Cerebellar nuclear complex (tissue), 1 donor: ENCODE measurements at regions not wholly inside any gene's neighbourhood (a gene's known extent, or its start where the extent isn't known, plus 50 kb on each side); places are given as distances from the start of the nearest gene placed in this dataset.

Experiments used
- DNase-seq, 2 experiments: peaks; one replicate each; lab custom pipeline; 2025; lab: John Stamatoyannopoulos, UW

- DNase-seq, result no peak
Observed at GRCh38 chr4:152160225-152160800, 375.6 kb downstream of the FBXW7 start.

GRCh38 chr4:152159773-152160172, 376.1 kb downstream of the FBXW7 start:
- DNase-seq, result no peak

DNA sequence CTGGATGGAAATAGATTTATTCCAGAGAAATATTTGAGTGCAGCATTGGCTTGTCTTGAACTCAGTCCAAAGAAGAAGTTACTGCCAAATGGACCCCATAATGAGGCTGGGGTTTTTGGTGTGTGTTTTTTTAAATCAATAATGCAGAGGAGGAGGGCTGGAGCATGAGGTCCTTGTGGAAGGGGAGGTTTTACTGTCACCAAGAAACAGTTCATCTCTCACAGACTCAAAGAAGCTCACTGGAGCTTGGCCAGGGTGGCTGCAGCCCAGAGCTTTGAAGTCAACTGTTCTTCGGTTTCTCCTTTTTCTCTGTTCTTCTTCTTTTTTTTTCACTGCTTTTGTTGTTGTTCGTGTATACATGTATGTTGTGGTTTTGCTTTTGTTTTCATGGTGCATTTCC, 377.7 kb downstream of the FBXW7 start:
- DNase-seq, result no peak

DNA sequence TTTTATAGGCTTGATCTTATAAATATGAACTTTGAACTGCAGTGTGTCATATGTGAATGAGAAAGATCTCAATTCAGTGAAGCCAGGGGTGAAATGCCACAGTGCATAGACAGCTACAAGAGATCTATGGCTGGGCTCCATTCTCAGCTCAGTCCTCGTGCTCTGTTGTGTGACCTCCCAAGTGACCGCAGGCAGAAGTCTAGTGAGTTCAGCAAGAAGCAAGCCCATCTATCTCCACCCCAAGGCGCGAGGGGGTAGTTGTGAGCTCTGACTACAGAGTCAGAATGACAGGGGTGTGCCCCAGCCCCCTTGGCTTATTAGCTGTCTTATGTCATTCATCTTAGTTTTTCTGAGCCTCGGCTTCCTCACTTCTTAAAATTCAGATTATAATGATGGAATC, 378.3 kb downstream of the FBXW7 start:
- no peak for DNase-seq

- DNase-seq, result no peak
Observed at GRCh38 chr4:152156442-152156841, 379.4 kb downstream of the FBXW7 start.

DNA sequence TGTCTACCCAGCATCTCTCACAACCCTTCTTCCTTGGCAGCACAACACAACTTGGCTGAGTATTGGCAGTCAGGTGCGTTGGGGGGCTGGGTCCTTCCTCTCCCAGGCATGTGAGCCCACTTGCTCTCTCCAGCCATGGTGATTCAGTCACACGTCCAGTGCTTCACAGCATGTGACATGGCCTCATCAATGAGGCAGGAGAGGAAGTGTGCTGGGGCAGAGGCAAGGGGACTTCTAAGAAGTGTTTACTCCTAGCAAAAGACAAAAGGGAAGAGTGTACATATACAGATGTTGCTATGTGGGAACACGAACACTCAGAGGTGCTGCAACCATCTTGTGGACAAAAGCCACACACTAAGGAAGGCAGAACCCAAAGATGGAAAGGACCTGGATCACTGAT, 380.8 kb downstream of the FBXW7 start:
- DNase-seq, result no peak

GRCh38 chr4:152154433-152154832, 381.5 kb downstream of the FBXW7 start:
- no peak for DNase-seq

DNA sequence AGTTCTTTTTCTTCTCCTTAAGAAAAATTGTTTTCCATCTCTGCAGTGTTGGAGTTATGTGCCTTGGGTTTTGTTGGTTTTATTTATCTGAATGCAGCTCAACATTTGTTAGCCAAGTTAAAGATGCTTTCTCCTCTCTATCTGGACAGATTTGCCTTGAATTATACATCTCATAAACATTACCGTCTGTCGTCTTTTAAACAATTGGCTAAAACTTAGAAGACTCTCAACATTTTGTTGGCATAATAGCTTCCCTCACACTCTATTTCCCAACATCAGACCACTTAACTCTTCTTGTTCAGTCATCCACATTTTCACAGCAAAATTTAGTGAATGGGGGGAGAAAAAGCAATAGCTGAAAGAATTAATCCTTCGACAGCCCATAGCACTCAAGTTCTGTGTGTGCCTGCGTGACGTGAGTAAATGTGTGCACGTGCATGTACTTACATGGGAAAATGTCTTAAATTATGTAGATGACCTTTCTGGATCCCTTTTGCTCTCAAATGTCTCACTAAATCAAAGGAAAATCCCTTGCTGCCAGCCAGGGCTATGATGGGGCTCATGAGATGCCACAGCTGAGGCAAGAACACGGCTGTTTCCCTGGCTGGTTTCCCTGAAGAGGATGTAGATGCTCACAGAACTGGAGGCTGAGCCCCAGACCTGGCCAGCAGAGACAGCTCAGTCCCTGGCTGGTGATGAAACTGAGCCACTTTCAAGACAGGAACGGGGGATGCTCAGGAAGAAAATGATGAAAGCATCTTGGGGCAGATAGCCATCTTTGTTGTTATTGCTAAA, 382.2 kb downstream of the FBXW7 start:
- DNase-seq, result no peak

GRCh38 chr4:152150214-152150613, 385.7 kb downstream of the FBXW7 start:
- no peak for DNase-seq

GRCh38 chr4:152149745-152150144, 386.1 kb downstream of the FBXW7 start:
- DNase-seq, result no peak

DNA sequence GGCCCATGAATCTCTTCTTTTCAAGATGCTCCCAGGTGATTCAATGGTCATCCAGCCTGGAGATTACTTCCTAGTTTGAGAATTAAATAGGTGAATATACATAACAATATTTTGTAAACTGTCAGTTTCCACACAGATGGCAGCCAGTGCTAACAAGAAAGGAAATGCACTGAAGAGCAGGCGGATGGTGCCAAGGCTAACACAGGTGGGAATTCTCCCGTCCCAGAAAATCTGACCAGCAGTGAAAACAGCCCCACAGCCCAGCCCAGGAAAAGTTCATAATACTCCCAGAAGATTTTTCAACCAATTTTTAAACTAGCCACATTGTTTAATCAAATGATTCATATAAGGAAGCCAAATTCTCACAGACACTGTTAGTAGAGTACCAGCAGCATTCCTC, 387.2 kb upstream of the GATB start:
- DNase-seq, result no peak

- DNase-seq, result no peak
Observed at GRCh38 chr4:152146244-152146643, 385.4 kb upstream of the GATB start.

GRCh38 chr4:152143806-152144205, 383.0 kb upstream of the GATB start:
- no peak for DNase-seq

GRCh38 chr4:152138451-152138850, 377.6 kb upstream of the GATB start:
- DNase-seq, result no peak

- DNase-seq, result no peak
Observed at GRCh38 chr4:152132776-152133175, 372.0 kb upstream of the GATB start.

DNA sequence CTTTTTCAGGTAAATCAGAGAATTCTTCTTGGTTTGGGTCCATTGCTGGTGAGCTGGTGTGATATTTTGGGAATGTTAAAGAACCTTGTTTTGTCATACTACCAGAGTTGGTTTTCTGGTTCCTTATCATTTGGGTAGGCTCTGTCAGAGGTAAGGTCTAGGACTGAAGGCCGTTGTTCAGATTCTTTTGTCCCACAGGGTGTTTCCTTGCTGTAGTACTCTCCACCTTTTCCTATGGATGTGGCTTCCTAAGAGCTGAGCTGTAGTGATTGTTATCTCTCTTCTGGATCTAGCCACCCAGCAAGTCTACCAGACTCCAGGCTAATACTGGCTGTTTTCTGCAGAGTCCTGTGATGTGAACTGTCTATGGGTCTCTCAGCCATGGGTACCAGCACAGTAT, 367.5 kb upstream of the GATB start:
- DNase-seq, result no peak

DNA sequence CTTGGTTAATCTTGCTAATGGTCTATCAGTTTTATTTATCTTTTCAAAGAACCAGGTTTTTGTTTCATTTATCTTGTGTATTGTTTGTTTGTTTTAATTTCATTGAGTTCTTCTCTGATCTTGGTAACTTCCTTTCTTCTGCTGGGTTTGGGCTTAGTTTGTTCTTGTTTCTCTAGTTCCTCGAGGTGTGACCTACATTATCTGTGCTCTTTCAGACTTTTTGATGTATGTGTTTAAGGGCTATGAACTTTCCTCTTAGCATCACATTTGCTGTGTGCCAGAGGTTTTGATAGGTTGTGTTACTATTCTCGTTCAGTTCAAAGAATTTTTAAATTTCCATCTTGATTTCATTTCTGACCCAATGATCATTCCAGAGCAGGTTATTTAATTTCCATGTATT, 365.4 kb upstream of the GATB start:
- no peak for DNase-seq

GRCh38 chr4:152118819-152119553, 358.2 kb upstream of the GATB start:
- DNase-seq, result no peak

DNA sequence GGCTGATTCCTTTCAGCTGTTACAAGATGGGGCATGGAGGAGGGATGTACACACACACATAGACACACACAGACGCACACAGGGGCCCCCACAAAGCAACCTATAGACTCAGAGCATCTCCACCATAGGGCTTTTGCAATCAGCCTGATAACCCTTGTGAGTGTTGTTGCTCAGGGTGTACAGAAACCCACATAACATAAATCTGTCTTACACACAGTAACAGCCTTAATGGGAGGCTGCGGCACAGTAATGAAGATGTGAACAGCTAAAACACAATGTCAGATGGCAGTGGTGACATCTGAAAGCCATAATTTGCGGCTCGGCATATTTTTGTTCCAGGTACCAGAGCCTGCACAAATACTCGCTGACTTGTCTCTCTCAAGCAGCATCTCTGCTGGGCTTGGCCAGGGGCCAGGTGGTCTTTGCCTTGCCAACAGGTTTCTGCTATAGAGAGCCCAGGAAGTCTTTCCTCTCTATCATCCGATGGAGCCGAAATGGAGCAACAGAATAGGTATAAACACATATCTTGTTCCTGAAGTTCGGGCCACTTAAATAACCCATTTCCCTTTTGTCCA, 357.2 kb upstream of the GATB start:
- no peak for DNase-seq

GRCh38 chr4:152117520-152117919, 356.7 kb upstream of the GATB start:
- peak; percentile 28 to 48 for DNase-seq

DNA sequence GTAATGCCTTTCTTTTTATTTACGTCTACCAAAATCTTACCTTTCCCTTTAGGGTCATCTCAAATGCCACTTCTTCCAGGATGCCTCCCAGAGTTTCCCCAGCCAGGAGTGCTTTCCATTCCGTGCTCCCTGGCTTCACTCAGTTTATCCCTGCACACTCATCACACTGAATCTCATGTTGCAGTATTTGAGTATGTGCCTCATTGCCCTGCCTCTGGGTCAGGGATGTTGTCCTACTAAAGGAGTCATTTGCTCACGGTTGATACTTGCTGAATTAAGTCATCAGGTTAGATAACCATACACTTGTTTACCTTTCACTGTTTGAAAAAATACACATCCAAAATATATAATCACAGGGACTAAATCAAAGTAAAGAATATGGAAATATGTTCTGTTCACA, 356.2 kb upstream of the GATB start:
- DNase-seq, result no peak

DNA sequence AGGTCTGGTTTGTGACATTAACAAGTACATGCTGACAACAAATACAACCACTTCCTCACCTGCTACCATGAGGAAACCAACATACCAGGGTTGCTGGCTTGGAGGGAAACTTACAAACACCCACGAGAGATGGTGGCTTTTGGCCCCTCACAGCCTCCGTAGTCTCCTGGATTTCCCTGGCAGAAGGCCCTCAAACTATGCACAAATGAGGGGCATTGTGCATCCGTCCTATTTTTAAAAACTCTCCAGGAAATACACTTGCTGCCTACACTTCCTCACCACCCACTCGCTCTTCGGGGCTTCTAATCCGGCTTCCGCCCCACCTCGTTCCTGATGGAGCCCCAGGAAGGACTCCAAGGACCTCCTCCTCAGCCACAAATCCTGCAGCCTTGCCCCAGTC, 355.0 kb upstream of the GATB start:
- no peak for DNase-seq

GRCh38 chr4:152115118-152115517, 354.3 kb upstream of the GATB start:
- DNase-seq, result no peak
